ENCODE measurements at regions not wholly inside any gene's neighbourhood (a gene's known extent, or its start where the extent isn't known, plus 50 kb on each side); places are given as distances from the start of the nearest gene placed in this dataset.
A peak's percentile ranks its signal among the peaks of the same experiment; 100 is the strongest.

DNA sequence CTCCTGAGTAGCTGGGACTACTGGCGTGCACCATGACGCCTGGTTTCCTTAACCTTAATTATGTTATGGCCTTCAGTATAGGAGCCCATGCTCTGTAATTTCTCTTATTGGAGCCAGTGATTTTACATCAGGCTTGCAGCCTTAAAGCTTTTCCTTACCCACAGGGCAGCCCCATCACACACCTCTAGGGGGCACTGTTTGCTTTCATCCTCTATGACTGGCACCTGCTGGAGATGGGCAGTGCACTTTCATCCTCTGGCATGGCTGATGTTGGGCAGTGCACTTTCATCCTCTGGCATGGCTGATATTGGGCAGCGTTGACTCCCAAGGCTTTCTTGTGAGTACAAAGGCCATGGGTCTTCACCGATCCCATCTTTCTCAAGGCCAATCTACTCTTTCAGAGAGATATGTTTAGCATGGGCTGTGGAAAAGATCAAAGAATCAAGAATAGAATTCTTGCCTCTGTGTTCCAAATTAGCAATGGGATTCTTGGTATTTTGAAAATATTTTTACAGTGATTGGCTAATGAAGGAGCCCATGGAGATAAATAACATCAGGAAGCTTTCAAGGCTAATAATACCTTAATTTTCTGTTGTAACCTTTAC lies 80.7 kb upstream of the MEX3C start:
- 51% methylated on average over 4 of the region's 4 CpGs for WGBS (ENCODE audit: low lambda C conversion rate)
- no peak overlapping the region for H2AFZ ChIP-seq (ENCODE audit: low read depth)
- CTCF ChIA-PET = interaction anchor here (0.6 to 2.4 kb wide), 13 partner anchors 9 to 347 kb away, joined by 3 to 15 read pairs (median 3); no protein-coding TSS in a partner anchor

DNA sequence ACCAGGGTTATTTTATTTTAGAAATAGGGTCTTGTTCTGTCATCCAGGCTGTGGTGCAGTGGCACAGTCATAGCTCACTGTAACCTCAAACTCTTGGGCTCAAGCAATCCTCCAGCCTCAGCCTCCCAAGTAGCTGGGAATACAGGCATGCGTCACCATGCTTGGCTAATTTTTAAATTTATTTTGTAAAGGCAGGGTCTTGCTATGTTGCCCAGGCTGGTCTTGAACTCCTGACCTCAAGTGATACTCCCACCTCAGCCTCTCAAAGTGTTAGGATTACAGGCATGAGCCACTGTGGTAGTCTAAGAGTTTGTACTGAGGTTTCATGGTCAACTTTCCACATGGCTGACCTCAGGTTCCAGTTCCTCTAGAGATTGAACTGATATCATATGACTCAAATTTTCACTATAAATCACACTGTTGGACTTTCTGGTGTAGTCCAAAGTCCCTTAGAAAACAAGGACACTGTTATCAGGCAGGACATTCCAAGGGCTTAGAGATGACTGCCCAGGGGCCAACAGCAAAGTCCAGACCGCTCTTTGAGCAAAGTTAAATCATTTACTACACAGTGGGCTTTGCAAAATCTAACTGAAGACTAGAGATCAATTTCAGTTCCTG lies 82.0 kb upstream of the MEX3C start:
- Histone ChIP-seq H3K9me2 (no peaks in the 10 kb centered on the region), H3K36me3 (replicated peaks in 1 of 2; ENCODE audit: control insufficient read depth in 1 of 2, insufficient read depth in 2 of 2, low read length in 1 of 2) (no peaks in the 10 kb centered on the region), H3K9me3 (no peaks in the 10 kb centered on the region), H3K4me2 (no peak overlapping the region), H3K27me3 (ENCODE audit: insufficient read depth) (no peaks in the 10 kb centered on the region), H3K4me1 (ENCODE audit: control insufficient read depth in 1 of 2, insufficient read depth in 2 of 2, low read depth in 1 of 2, low read length in 1 of 2) (peaks cover 0 to 4% of the 10 kb centered on the region in 2 experiments; a peak in 1 of 4 replicates), H4K20me1 (ENCODE audit: insufficient read depth) (no peaks in the 10 kb centered on the region), H3K79me2 (ENCODE audit: insufficient read depth) (no peaks in the 10 kb centered on the region), H2AFZ (ENCODE audit: low read depth) (no peak overlapping the region), H3K9ac (no peak overlapping the region), H3K27ac (ENCODE audit: low read depth in 2 of 2, low read length in 1 of 2) (no peak overlapping the region), H3K4me3 (ENCODE audit: low read depth in 2 of 2, low read length in 1 of 2) (no peak overlapping the region), H3F3A (replicated peaks; ENCODE audit: insufficient read depth) (no peaks in the 10 kb centered on the region)
- no peak for DNase-seq
- POLR2A ChIA-PET = no interaction called here
- CTCF ChIA-PET = interaction anchor here (0.6 to 2.4 kb wide), 4 partner anchors 8 to 105 kb away, joined by 3 to 15 read pairs (median 4); no protein-coding TSS in a partner anchor
- 70% methylated on average over 2 of the region's 2 CpGs for WGBS (ENCODE audit: low lambda C conversion rate)
- TF ChIP-seq TAF1 (IDR thresholded peaks at IDR 0.05; ENCODE audit: borderline replicate concordance, low read depth, low read length) = no peak
- TF ChIP-seq NRF1 (IDR thresholded peaks at IDR 0.05; ENCODE audit: low read depth, low read length) = no peak
- no peak for TF ChIP-seq SMC3 (IDR thresholded peaks at IDR 0.05; ENCODE audit: low read depth, low read length)
- no peak for TF ChIP-seq YY1 (IDR thresholded peaks at IDR 0.05; ENCODE audit: low read depth)
- TF ChIP-seq GATA2 (CRISPR knock-in tag; IDR thresholded peaks at IDR 0.05) = no peak
- TF ChIP-seq POLR2AphosphoS5 (IDR thresholded peaks at IDR 0.05; ENCODE audit: low read depth, low read length) = no peak
- TF ChIP-seq FOSL2 (IDR thresholded peaks at IDR 0.05; ENCODE audit: borderline replicate concordance, low read depth) = no peak
- no peak for TF ChIP-seq NFIC (IDR thresholded peaks at IDR 0.05; ENCODE audit: borderline replicate concordance)
- no peak for TF ChIP-seq EP300 (IDR thresholded peaks at IDR 0.05; ENCODE audit: borderline replicate concordance in 1 of 2, low read depth in 1 of 2, low read length in 1 of 2)
- no peak for TF ChIP-seq JUND (IDR thresholded peaks at IDR 0.05)
- no peak for TF ChIP-seq RCOR1 (IDR thresholded peaks at IDR 0.05; ENCODE audit: low read length)
- no peak for TF ChIP-seq CHD2 (IDR thresholded peaks at IDR 0.05; ENCODE audit: low read length, partially characterized antibody)
- TF ChIP-seq FOXM1 (IDR thresholded peaks at IDR 0.05; ENCODE audit: low read depth) = no peak
- TF ChIP-seq SIN3A (IDR thresholded peaks at IDR 0.05; ENCODE audit: borderline replicate concordance, low read depth, low read length) = no peak
- TF ChIP-seq TCF12 (IDR thresholded peaks at IDR 0.05) = no peak
- TF ChIP-seq, protein P1, sequence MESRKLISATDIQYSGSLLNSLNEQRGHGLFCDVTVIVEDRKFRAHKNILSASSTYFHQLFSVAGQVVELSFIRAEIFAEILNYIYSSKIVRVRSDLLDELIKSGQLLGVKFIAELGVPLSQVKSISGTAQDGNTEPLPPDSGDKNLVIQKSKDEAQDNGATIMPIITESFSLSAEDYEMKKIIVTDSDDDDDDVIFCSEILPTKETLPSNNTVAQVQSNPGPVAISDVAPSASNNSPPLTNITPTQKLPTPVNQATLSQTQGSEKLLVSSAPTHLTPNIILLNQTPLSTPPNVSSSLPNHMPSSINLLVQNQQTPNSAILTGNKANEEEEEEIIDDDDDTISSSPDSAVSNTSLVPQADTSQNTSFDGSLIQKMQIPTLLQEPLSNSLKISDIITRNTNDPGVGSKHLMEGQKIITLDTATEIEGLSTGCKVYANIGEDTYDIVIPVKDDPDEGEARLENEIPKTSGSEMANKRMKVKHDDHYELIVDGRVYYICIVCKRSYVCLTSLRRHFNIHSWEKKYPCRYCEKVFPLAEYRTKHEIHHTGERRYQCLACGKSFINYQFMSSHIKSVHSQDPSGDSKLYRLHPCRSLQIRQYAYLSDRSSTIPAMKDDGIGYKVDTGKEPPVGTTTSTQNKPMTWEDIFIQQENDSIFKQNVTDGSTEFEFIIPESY (IDR thresholded peaks at IDR 0.05; ENCODE audit: borderline replicate concordance, low read depth) = no peak
- TF ChIP-seq TEAD4 (IDR thresholded peaks at IDR 0.05; ENCODE audit: borderline replicate concordance, insufficient read depth) = no peak

More for the DNA sequence above, 80.7 kb upstream of the MEX3C start:
- Histone ChIP-seq H3K4me3 (ENCODE audit: low read depth in 2 of 2, low read length in 1 of 2) (peak overlapping the region in 1 of 2 experiments; percentile 50; a peak in 1 of 4 replicates), H3K27ac (ENCODE audit: low read depth in 2 of 2, low read length in 1 of 2) (no peak overlapping the region), H3K9me2 (no peaks in the 10 kb centered on the region), H3K27me3 (ENCODE audit: insufficient read depth) (no peaks in the 10 kb centered on the region), H3K9ac (no peak overlapping the region), H3K4me1 (ENCODE audit: control insufficient read depth in 1 of 2, insufficient read depth in 2 of 2, low read depth in 1 of 2, low read length in 1 of 2) (peaks cover 0 to 4% of the 10 kb centered on the region in 2 experiments; a peak in 1 of 4 replicates), H3F3A (replicated peaks; ENCODE audit: insufficient read depth) (no peaks in the 10 kb centered on the region), H3K79me2 (ENCODE audit: insufficient read depth) (no peaks in the 10 kb centered on the region), H3K9me3 (no peaks in the 10 kb centered on the region), H3K36me3 (replicated peaks in 1 of 2; ENCODE audit: control insufficient read depth in 1 of 2, insufficient read depth in 2 of 2, low read length in 1 of 2) (no peaks in the 10 kb centered on the region), H3K4me2 (no peak overlapping the region), H4K20me1 (ENCODE audit: insufficient read depth) (no peaks in the 10 kb centered on the region)
- peak; percentile 58 for DNase-seq
- TF ChIP-seq FOXJ3 (CRISPR knock-in tag; IDR thresholded peaks at IDR 0.05) (no peak), SMC3 (IDR thresholded peaks at IDR 0.05; ENCODE audit: low read depth, low read length) (peak; percentile 29; the same call in 1 of the 2 replicates), RAD21 (IDR thresholded peaks at IDR 0.05; ENCODE audit: low read length) (peak; percentile 67)
- TF ChIP-seq, protein P2, sequence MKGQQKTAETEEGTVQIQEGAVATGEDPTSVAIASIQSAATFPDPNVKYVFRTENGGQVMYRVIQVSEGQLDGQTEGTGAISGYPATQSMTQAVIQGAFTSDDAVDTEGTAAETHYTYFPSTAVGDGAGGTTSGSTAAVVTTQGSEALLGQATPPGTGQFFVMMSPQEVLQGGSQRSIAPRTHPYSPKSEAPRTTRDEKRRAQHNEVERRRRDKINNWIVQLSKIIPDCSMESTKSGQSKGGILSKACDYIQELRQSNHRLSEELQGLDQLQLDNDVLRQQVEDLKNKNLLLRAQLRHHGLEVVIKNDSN (IDR thresholded peaks at IDR 0.05; ENCODE audit: borderline replicate concordance, low read depth) = no peak
- TF ChIP-seq, protein P3, sequence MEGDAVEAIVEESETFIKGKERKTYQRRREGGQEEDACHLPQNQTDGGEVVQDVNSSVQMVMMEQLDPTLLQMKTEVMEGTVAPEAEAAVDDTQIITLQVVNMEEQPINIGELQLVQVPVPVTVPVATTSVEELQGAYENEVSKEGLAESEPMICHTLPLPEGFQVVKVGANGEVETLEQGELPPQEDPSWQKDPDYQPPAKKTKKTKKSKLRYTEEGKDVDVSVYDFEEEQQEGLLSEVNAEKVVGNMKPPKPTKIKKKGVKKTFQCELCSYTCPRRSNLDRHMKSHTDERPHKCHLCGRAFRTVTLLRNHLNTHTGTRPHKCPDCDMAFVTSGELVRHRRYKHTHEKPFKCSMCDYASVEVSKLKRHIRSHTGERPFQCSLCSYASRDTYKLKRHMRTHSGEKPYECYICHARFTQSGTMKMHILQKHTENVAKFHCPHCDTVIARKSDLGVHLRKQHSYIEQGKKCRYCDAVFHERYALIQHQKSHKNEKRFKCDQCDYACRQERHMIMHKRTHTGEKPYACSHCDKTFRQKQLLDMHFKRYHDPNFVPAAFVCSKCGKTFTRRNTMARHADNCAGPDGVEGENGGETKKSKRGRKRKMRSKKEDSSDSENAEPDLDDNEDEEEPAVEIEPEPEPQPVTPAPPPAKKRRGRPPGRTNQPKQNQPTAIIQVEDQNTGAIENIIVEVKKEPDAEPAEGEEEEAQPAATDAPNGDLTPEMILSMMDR (IDR thresholded peaks at IDR 0.05) = peak; percentile 69
- POLR2A ChIA-PET = no interaction called here

Measured in SK-N-SH (cell line).